Endothelial cell of umbilical vein (primary cell): ENCODE measurements at regions not wholly inside any gene's neighbourhood (a gene's known extent, or its start where the extent isn't known, plus 50 kb on each side); places are given as distances from the start of the nearest gene placed in this dataset.

ENCODE experiments used
- BruUV-seq: library from RNA; stranded (reverse); fragments of 400-500 nt; replicated peaks from 2 replicates; lab custom pipeline; 2021; lab: Mats Ljungman, UMichigan
- CTCF ChIA-PET: fragments of 300-600, 350-600 bp; sonication (Branson Sonifier 250); formaldehyde crosslinking; loops from one replicate; lab custom pipeline; 2021; ENCODE audit warnings: antibody characterized with exemption, inconsistent platforms; lab: Charles Lee
- POLR2A ChIA-PET: fragments of 300-600, 350-600 bp; sonication (Branson Sonifier 250); formaldehyde crosslinking; loops from one replicate; lab custom pipeline; 2021; ENCODE audit warnings: antibody characterized with exemption, inconsistent platforms; lab: Charles Lee
- DNase-seq: peaks from one replicate; pipeline ENCODE4 v3.0.0-alpha.2; 2011; ENCODE audit warnings: low read depth, low spot score
- FAIRE-seq: peaks from 2 replicates; lab custom pipeline; 2011; peaks lifted over from hg19 to GRCh38; lab: Jason Lieb, UNC
- H2AFZ ChIP-seq: 2 replicates; pipeline ENCODE4 v1.6.0; 2012; ENCODE audit warnings: low read depth, low read length, control low read depth, inconsistent platforms
- H3K27ac ChIP-seq: 2 replicates; pipeline ENCODE4 v1.5.1; 2011; ENCODE audit warnings: low read depth, mild to moderate bottlenecking, control low read depth, low read length, moderate library complexity; ENCODE audit not compliant: insufficient read depth
- H3K27me3 ChIP-seq, 2 experiments: 2 replicates each; pipeline versions ENCODE4 v1.6.0 to v1.6.1; 2011; ENCODE audit warnings: low read length in 2 of 2, mixed read lengths in 1 of 2; ENCODE audit not compliant: control insufficient read depth in 2 of 2, insufficient read depth in 2 of 2
- H3K36me3 ChIP-seq, 2 experiments: 2 replicates in 1 of 2; 3 replicates in 1 of 2; pipeline ENCODE4 v1.5.1; 2011; ENCODE audit warnings: low read length in 2 of 2, mild to moderate bottlenecking in 1 of 2, moderate library complexity in 1 of 2; ENCODE audit not compliant: control insufficient read depth in 2 of 2, insufficient read depth in 2 of 2; ENCODE audit errors: extremely low read depth in 1 of 2
- H3K4me1 ChIP-seq: 3 replicates; pipeline ENCODE4 v1.5.1; 2011; ENCODE audit warnings: mild to moderate bottlenecking, low read length; ENCODE audit not compliant: control insufficient read depth, insufficient read depth; ENCODE audit errors: extremely low read depth
- H3K4me2 ChIP-seq: 2 replicates; pipeline ENCODE4 v1.6.1; 2011; ENCODE audit warnings: low read length, control low read depth, mixed read lengths; ENCODE audit not compliant: insufficient read depth
- H3K4me3 ChIP-seq, 3 experiments: fragments of 200-600 bp in 1 of 3; sonication (generic), shearing (Covaris generic) in 1 of 3; replicated peaks in 1 of 3; 2 replicates each; pipeline ENCODE4 v1.5.1; 2011 to 2016; ENCODE audit warnings: control low read depth in 3 of 3, low read length in 3 of 3, mild to moderate bottlenecking in 2 of 3, inconsistent platforms in 1 of 3, low read depth in 1 of 3, moderate library complexity in 1 of 3; ENCODE audit not compliant: insufficient read depth in 1 of 3
- H3K79me2 ChIP-seq: 2 replicates; pipeline ENCODE4 v1.6.0; 2012; ENCODE audit warnings: low read length, inconsistent platforms; ENCODE audit not compliant: control insufficient read depth, insufficient read depth
- H3K9ac ChIP-seq: replicated peaks from 2 replicates; pipeline ENCODE3; 2011; ENCODE audit warnings: low read length, control low read depth; ENCODE audit not compliant: insufficient read depth; ENCODE audit errors: extremely low read depth
- H3K9me1 ChIP-seq: replicated peaks from 3 replicates; pipeline ENCODE4 v1.6.0; 2011; ENCODE audit warnings: mild to moderate bottlenecking, low read length; ENCODE audit not compliant: control insufficient read depth, insufficient read depth; ENCODE audit errors: extremely low read depth
- H3K9me3 ChIP-seq: replicated peaks from 2 replicates; pipeline ENCODE4 v1.5.1; 2012; ENCODE audit warnings: low read length, inconsistent platforms; ENCODE audit not compliant: control insufficient read depth, insufficient read depth
- H4K20me1 ChIP-seq: replicated peaks from 2 replicates; pipeline ENCODE3; 2011; ENCODE audit warnings: mild to moderate bottlenecking, low read length; ENCODE audit not compliant: control insufficient read depth, insufficient read depth; ENCODE audit errors: extremely low read depth
- EZH2 ChIP-seq: IDR thresholded peaks from 2 replicates; pipeline ENCODE4 v1.6.1; 2012; ENCODE audit warnings: borderline replicate concordance, low read depth, mild to moderate bottlenecking, moderate library complexity, low read length, inconsistent platforms; ENCODE audit not compliant: severe bottlenecking
- FOS ChIP-seq: IDR thresholded peaks from 2 replicates; pipeline ENCODE4 v1.6.1; 2011; ENCODE audit warnings: mild to moderate bottlenecking, low read length, moderate library complexity, borderline replicate concordance; ENCODE audit not compliant: insufficient read depth
- GATA2 ChIP-seq: IDR thresholded peaks from 2 replicates; pipeline ENCODE4 v1.7.0; 2011; ENCODE audit warnings: low read depth, mild to moderate bottlenecking, moderate library complexity, mixed read lengths, low read length; ENCODE audit not compliant: insufficient read length, insufficient read depth
- JUN ChIP-seq: IDR thresholded peaks from 2 replicates; pipeline ENCODE4 v1.6.1; 2011; ENCODE audit warnings: borderline replicate concordance, low read depth; ENCODE audit not compliant: insufficient read length, insufficient read depth
- MAX ChIP-seq: IDR thresholded peaks from 2 replicates; pipeline ENCODE4 v1.6.1; 2011; ENCODE audit not compliant: insufficient read depth, insufficient read length
- MYC ChIP-seq: IDR thresholded peaks from one replicate; pipeline ENCODE4 v1.6.1; 2011; ENCODE audit warnings: mild to moderate bottlenecking, low read depth, low read length
- POLR2A ChIP-seq: IDR thresholded peaks from 2 replicates; pipeline ENCODE4 v1.6.1; 2012; ENCODE audit warnings: low read depth, mild to moderate bottlenecking, control low read depth, low read length
- POLR2AphosphoS5 ChIP-seq: IDR thresholded peaks from 2 replicates; pipeline ENCODE4 v1.6.1; 2012; ENCODE audit warnings: low read depth, mild to moderate bottlenecking, control low read depth, low read length, moderate library complexity; ENCODE audit not compliant: insufficient read depth
- dilution Hi-C: fragments of 300-500 bp; cut with MboI; formaldehyde crosslinking; loops from one replicate; pipeline ENCODE4 v1.15.0; 2019; ENCODE audit warnings: low sequenced_read_pairs; ENCODE audit not compliant: extremely low pct_ligation_motif_present
- intact Hi-C: fragments of 100-400 bp; cut with micrococcal nuclease; formaldehyde crosslinking; loops from one replicate; pipeline ENCODE4 v1.10.0; 2022
- TF ChIP-seq, protein P1 (sequence below), 2 donors: IDR thresholded peaks; 1 replicate in 1 of 2; 2 replicates in 1 of 2; pipeline ENCODE4 v1.5.1; 2011; ENCODE audit warnings: low read length in 2 of 2, mild to moderate bottlenecking in 2 of 2, moderate library complexity in 2 of 2, control low read depth in 1 of 2, inconsistent platforms in 1 of 2, low read depth in 1 of 2; ENCODE audit not compliant: insufficient read depth in 1 of 2; ENCODE audit errors: extremely low read depth in 1 of 2

- Histone ChIP-seq H4K20me1 (no peaks in the 10 kb centered on the region), H3K9me3 (no peaks in the 10 kb centered on the region), H2AFZ (no peak overlapping the region), H3K79me2 (no peaks in the 10 kb centered on the region), H3K9ac (no peak overlapping the region), H3K36me3 (no peaks in the 10 kb centered on the region), H3K27me3 (no peaks in the 10 kb centered on the region), H3K9me1 (no peaks in the 10 kb centered on the region), H3K4me2 (no peak overlapping the region), H3K27ac (no peak overlapping the region), H3K4me3 (no peak overlapping the region), H3K4me1 (no peaks in the 10 kb centered on the region)
- TF ChIP-seq FOS, result no peak
- TF ChIP-seq, protein P1, sequence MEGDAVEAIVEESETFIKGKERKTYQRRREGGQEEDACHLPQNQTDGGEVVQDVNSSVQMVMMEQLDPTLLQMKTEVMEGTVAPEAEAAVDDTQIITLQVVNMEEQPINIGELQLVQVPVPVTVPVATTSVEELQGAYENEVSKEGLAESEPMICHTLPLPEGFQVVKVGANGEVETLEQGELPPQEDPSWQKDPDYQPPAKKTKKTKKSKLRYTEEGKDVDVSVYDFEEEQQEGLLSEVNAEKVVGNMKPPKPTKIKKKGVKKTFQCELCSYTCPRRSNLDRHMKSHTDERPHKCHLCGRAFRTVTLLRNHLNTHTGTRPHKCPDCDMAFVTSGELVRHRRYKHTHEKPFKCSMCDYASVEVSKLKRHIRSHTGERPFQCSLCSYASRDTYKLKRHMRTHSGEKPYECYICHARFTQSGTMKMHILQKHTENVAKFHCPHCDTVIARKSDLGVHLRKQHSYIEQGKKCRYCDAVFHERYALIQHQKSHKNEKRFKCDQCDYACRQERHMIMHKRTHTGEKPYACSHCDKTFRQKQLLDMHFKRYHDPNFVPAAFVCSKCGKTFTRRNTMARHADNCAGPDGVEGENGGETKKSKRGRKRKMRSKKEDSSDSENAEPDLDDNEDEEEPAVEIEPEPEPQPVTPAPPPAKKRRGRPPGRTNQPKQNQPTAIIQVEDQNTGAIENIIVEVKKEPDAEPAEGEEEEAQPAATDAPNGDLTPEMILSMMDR (IDR thresholded peaks at IDR 0.05; ENCODE audit: extremely low read depth in 1 of 2, insufficient read depth in 1 of 2, low read depth in 1 of 2, low read length in 2 of 2), result no peak
- DNase-seq, result no peak
- BruUV-seq, result no TSS peak
- no peak for FAIRE-seq
- dilution Hi-C loops, result no loop called here
- CTCF ChIA-PET, result no interaction called here
- POLR2A ChIA-PET, result no interaction called here
- intact Hi-C loops, result no loop called here
These were observed 241.5 kb downstream of the KDM5D start for GRCh38 chrY:19503092-19503449.

DNA sequence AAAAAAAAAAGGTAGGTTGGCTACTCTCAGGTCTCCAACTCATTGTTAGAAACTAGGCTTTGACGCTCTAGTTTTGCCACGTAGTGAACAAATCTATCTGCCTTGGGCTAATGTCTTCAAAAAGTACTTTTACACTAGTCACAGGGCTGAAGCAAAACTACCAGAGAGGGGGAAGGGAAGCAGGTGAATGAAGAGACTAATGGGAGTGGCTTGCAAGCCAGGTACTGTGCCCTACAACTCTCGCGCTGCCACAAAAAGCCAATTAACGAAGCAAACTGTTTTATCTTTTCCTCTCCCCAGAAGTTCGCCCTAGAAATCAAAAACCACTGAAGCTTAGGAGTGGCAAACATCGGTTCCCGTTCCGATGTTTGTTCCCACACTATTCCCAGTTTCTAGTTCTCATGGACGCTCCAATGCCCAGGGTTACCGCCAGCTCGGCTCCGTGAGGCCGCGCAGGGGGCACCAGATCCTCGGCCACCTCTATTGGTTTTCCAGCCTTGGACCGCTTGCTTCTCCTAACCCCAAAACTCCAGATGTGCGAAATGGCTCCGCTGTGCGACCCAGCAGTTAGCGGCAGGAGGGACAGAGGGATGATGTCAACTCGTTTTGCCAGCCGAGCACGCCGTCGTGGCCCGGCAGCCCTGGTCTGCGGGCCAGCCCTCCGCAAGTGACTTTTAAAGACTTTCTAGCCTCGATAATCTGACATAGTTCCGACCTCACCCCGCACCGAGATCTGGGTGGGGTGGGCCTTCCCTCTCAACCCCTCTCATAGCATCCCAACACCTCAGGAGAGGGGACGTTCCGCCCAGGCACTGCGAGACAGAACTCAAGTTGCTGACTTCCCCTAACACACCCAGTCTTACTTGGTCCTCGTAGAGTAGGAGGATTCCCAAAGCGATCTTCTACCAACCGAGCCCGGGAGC, 242.1 kb downstream of the KDM5D start:
- FAIRE-seq, result no peak
- no TSS peak for BruUV-seq

More for the DNA sequence above, 242.1 kb downstream of the KDM5D start:
- dilution Hi-C loops (no loop called here), intact Hi-C loops (no loop called here)
- Histone ChIP-seq H2AFZ (no peak overlapping the region), H3K27me3 (no peaks in the 10 kb centered on the region), H3K79me2 (no peaks in the 10 kb centered on the region), H3K9me1 (no peaks in the 10 kb centered on the region), H3K4me2 (no peak overlapping the region), H3K9me3 (no peaks in the 10 kb centered on the region), H3K9ac (no peak overlapping the region), H4K20me1 (no peaks in the 10 kb centered on the region), H3K36me3 (no peaks in the 10 kb centered on the region), H3K4me1 (no peaks in the 10 kb centered on the region), H3K4me3 (no peak overlapping the region), H3K27ac (no peak overlapping the region)
- ChIA-PET CTCF (no interaction called here), POLR2A (no interaction called here)
- no peak for DNase-seq
- no peak for TF ChIP-seq POLR2AphosphoS5
- TF ChIP-seq, protein P1 (IDR thresholded peaks at IDR 0.05; ENCODE audit: extremely low read depth in 1 of 2, insufficient read depth in 1 of 2, low read depth in 1 of 2, low read length in 2 of 2), result no peak
- no peak for TF ChIP-seq MAX
- TF ChIP-seq JUN, result no peak
- TF ChIP-seq FOS, result no peak
- no peak for TF ChIP-seq POLR2A
- no peak for TF ChIP-seq GATA2
- no peak for TF ChIP-seq MYC
- TF ChIP-seq EZH2, result no peak
